ENCODE measurements at regions not wholly inside any gene's neighbourhood (a gene's known extent, or its start where the extent isn't known, plus 50 kb on each side); places are given as distances from the start of the nearest gene placed in this dataset.

GRCh38 chr20:59460352-59460751 is 144.0 kb upstream of the PHACTR3 start:
- POLR2A ChIA-PET = no interaction called here

DNA sequence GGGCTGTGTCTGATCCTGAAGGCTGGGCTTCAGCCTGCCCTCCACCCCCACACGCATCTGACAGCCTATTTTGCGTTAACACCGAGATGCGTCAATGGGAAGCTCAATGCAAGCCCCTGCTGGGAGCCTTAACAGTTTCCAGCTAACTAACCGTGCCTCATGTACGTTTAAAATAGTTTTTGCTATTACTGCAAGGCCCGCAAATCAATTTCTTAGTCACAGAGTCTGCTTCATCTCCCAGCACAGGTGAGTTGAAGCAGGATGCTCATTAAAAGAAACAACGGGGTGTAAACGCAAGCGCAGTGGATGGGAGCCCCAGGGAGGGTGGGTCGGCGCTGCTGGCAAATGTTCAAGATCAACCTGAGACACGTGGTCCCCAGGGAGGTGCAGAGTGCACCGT is 142.8 kb upstream of the PHACTR3 start:
- no peak overlapping the region for H3K27ac ChIP-seq (ENCODE audit: low read depth in 2 of 2, low read length in 1 of 2)

More at GRCh38 chr20:59460352-59460751, 144.0 kb upstream of the PHACTR3 start:
- no peak overlapping the region for H2AFZ ChIP-seq (ENCODE audit: low read depth)
- H3K27me3 ChIP-seq (ENCODE audit: insufficient read depth) = no peaks in the 10 kb centered on the region
- WGBS (ENCODE audit: low lambda C conversion rate) = 74% methylated on average over 2 of the region's 9 CpGs
- CTCF ChIA-PET = interaction anchor here (1.0 to 2.4 kb wide), 4 partner anchors 34 to 590 kb away, joined by 3 to 11 read pairs (median 3); no protein-coding TSS in a partner anchor
- no peak for DNase-seq
- H3K9me3 ChIP-seq = no peaks in the 10 kb centered on the region
- no peaks in the 10 kb centered on the region for H3K36me3 ChIP-seq (replicated peaks in 1 of 2; ENCODE audit: control insufficient read depth in 1 of 2, insufficient read depth in 2 of 2, low read length in 1 of 2)
- no peak overlapping the region for H3K27ac ChIP-seq (ENCODE audit: low read depth in 2 of 2, low read length in 1 of 2)
- no peak overlapping the region for H3K9ac ChIP-seq
- H3F3A ChIP-seq (replicated peaks; ENCODE audit: insufficient read depth) = no peaks in the 10 kb centered on the region
- TF ChIP-seq, protein P1, sequence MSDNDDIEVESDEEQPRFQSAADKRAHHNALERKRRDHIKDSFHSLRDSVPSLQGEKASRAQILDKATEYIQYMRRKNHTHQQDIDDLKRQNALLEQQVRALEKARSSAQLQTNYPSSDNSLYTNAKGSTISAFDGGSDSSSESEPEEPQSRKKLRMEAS (IDR thresholded peaks at IDR 0.05; ENCODE audit: low read depth) = no peak
- TF ChIP-seq TEAD4 (IDR thresholded peaks at IDR 0.05; ENCODE audit: borderline replicate concordance, insufficient read depth) (no peak), ELF1 (IDR thresholded peaks at IDR 0.05) (no peak), FOXJ3 (CRISPR knock-in tag; IDR thresholded peaks at IDR 0.05) (no peak), TCF12 (IDR thresholded peaks at IDR 0.05) (no peak), SMC3 (IDR thresholded peaks at IDR 0.05; ENCODE audit: low read depth, low read length) (no peak), FOXM1 (IDR thresholded peaks at IDR 0.05; ENCODE audit: low read depth) (no peak), NFIC (IDR thresholded peaks at IDR 0.05; ENCODE audit: borderline replicate concordance) (no peak), TAF1 (IDR thresholded peaks at IDR 0.05; ENCODE audit: borderline replicate concordance, low read depth, low read length) (no peak), RXRA (IDR thresholded peaks at IDR 0.05; ENCODE audit: borderline replicate concordance, low read depth) (no peak), SIN3A (IDR thresholded peaks at IDR 0.05; ENCODE audit: borderline replicate concordance, low read depth, low read length) (no peak), EP300 (IDR thresholded peaks at IDR 0.05; ENCODE audit: borderline replicate concordance in 1 of 2, low read depth in 1 of 2, low read length in 1 of 2) (no peak), RAD21 (IDR thresholded peaks at IDR 0.05; ENCODE audit: low read length) (no peak)
- TF ChIP-seq, protein P2, sequence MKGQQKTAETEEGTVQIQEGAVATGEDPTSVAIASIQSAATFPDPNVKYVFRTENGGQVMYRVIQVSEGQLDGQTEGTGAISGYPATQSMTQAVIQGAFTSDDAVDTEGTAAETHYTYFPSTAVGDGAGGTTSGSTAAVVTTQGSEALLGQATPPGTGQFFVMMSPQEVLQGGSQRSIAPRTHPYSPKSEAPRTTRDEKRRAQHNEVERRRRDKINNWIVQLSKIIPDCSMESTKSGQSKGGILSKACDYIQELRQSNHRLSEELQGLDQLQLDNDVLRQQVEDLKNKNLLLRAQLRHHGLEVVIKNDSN (IDR thresholded peaks at IDR 0.05; ENCODE audit: borderline replicate concordance, low read depth) = no peak
- H3K4me1 ChIP-seq (ENCODE audit: control insufficient read depth in 1 of 2, insufficient read depth in 2 of 2, low read depth in 1 of 2, low read length in 1 of 2) = peaks cover 0 to 3% of the 10 kb centered on the region in 2 experiments; a peak in 1 of 4 replicates
- no peaks in the 10 kb centered on the region for H3K79me2 ChIP-seq (ENCODE audit: insufficient read depth)
- H3K4me2 ChIP-seq = no peak overlapping the region
- no peaks in the 10 kb centered on the region for H4K20me1 ChIP-seq (ENCODE audit: insufficient read depth)
- H3K9me2 ChIP-seq = no peaks in the 10 kb centered on the region
- no peak overlapping the region for H3K4me3 ChIP-seq (ENCODE audit: low read depth in 2 of 2, low read length in 1 of 2)

More for the DNA sequence above, 142.8 kb upstream of the PHACTR3 start:
- H3K36me3 ChIP-seq (replicated peaks in 1 of 2; ENCODE audit: control insufficient read depth in 1 of 2, insufficient read depth in 2 of 2, low read length in 1 of 2) = no peaks in the 10 kb centered on the region
- DNase-seq = no peak
- TF ChIP-seq USF2 (IDR thresholded peaks at IDR 0.05; ENCODE audit: borderline replicate concordance, low read depth, low read length) = no peak
- TF ChIP-seq, protein P3, sequence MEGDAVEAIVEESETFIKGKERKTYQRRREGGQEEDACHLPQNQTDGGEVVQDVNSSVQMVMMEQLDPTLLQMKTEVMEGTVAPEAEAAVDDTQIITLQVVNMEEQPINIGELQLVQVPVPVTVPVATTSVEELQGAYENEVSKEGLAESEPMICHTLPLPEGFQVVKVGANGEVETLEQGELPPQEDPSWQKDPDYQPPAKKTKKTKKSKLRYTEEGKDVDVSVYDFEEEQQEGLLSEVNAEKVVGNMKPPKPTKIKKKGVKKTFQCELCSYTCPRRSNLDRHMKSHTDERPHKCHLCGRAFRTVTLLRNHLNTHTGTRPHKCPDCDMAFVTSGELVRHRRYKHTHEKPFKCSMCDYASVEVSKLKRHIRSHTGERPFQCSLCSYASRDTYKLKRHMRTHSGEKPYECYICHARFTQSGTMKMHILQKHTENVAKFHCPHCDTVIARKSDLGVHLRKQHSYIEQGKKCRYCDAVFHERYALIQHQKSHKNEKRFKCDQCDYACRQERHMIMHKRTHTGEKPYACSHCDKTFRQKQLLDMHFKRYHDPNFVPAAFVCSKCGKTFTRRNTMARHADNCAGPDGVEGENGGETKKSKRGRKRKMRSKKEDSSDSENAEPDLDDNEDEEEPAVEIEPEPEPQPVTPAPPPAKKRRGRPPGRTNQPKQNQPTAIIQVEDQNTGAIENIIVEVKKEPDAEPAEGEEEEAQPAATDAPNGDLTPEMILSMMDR (IDR thresholded peaks at IDR 0.05) = no peak
- TF ChIP-seq IRF3 (IDR thresholded peaks at IDR 0.05; ENCODE audit: low read depth, low read length) = no peak
- no peak for TF ChIP-seq RCOR1 (IDR thresholded peaks at IDR 0.05; ENCODE audit: low read length)
- no peak for TF ChIP-seq JUND (IDR thresholded peaks at IDR 0.05)
- TF ChIP-seq EP300 (IDR thresholded peaks at IDR 0.05; ENCODE audit: borderline replicate concordance in 1 of 2, low read depth in 1 of 2, low read length in 1 of 2) = no peak
- no peak for TF ChIP-seq SMC3 (IDR thresholded peaks at IDR 0.05; ENCODE audit: low read depth, low read length)
- no peaks in the 10 kb centered on the region for H4K20me1 ChIP-seq (ENCODE audit: insufficient read depth)
- no peaks in the 10 kb centered on the region for H3K79me2 ChIP-seq (ENCODE audit: insufficient read depth)
- no peak overlapping the region for H3K9ac ChIP-seq
- ChIA-PET CTCF (interaction anchor here (1.0 to 2.4 kb wide), 4 partner anchors 34 to 591 kb away, joined by 3 to 11 read pairs (median 3); no protein-coding TSS in a partner anchor), POLR2A (no interaction called here)
- H3K4me2 ChIP-seq = no peak overlapping the region
- H3K27me3 ChIP-seq (ENCODE audit: insufficient read depth) = no peaks in the 10 kb centered on the region
- H3K9me3 ChIP-seq = no peaks in the 10 kb centered on the region
- 70% methylated on average over 14 of the region's 14 CpGs for WGBS (ENCODE audit: low lambda C conversion rate)
- peaks cover 0 to 4% of the 10 kb centered on the region in 2 experiments; a peak in 1 of 4 replicates for H3K4me1 ChIP-seq (ENCODE audit: control insufficient read depth in 1 of 2, insufficient read depth in 2 of 2, low read depth in 1 of 2, low read length in 1 of 2)
- no peaks in the 10 kb centered on the region for H3K9me2 ChIP-seq
- H2AFZ ChIP-seq (ENCODE audit: low read depth) = no peak overlapping the region
- H3K4me3 ChIP-seq (ENCODE audit: low read depth in 2 of 2, low read length in 1 of 2) = no peak overlapping the region
- H3F3A ChIP-seq (replicated peaks; ENCODE audit: insufficient read depth) = no peaks in the 10 kb centered on the region
